Muscle of arm (tissue), 1 donor: ENCODE measurements at regions not wholly inside any gene's neighbourhood (a gene's known extent, or its start where the extent isn't known, plus 50 kb on each side); places are given as distances from the start of the nearest gene placed in this dataset.

Experiments
- DNase-seq: peaks from one replicate; pipeline ENCODE4 v3.0.0-alpha.2; 2013

DNA sequence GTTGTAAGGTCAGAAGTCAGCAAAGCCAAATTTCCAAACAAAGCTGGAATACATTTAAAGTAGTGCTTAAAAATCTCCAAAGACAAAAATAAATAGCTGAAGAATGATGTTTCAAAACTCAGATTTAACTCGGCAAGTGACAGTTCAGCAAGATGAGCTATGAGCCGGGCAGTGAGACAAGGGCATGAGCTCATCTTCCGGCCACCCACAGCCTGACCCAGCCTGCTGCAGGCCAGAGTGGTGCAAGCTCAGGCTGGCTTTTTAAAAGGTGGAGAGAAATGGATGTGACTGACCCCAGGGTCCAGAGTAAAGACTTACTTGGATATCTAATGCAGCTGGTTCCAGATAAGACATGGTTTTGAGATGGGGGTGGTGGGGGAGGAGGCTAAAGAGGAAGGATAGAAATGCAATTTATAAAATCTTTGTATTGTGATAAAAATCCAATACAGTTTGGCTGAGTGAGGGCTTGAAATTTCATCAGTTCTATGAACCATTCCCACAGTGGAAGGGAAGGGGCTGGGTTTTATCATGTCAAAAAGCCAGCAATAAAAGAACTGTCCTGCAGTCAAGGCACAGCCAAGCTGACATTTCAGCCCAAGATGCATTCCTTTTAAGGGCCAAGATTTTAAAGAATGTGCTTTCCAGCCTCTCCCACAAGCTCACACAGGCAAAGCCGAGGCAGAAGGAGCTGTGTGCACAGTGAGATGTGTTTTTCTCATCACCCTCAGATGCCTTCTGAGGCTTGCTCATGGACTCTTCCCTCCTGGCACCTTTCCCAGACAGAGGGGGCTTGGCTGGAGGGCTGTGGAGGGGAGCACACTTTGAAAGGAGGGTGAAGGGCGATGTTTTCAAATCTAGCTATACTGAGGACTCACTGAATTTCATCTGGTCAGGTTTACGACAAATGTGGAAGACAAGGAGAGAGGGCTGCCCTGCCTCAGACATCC, 97.9 kb upstream of the KLHL29 start:
- DNase-seq: peak; percentile 90

DNA sequence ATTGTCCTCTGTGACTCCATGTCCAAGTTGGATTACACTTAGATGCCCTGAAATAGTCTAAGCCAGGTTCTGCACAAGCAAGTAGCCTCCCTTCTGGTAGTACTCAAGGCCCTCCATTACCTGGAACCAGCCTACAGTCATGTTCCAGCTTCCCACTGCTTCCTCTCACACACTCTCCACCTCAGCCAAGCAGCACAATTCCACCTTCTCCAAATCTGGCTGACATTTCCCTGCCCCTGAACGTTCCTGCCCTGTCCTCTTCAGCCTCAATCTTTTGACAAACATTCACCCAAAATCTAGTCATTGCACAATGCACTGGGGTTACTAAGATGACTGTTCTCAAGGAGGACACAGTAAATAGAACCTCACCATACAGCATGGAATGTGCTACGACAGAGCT, 95.3 kb upstream of the KLHL29 start:
- no peak for DNase-seq

DNA sequence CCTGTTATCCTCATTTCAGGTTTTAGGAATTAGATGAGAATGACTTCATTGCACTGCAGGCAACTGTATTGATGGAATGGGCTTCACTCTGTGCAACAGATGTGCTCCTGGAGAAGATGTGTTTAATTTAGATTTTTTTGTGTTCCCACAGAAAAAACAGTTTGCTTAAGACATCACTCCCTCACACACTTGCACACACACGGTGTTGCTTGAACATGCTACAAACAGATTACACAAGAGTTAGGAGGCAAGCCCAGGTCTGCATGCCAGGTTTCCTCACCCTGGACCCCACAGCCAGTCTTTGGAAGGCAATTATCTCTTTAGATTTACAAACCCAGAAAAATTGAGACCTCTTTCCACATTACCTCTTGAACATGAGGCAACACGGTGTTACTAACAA, 93.7 kb upstream of the KLHL29 start:
- DNase-seq: no peak

DNA sequence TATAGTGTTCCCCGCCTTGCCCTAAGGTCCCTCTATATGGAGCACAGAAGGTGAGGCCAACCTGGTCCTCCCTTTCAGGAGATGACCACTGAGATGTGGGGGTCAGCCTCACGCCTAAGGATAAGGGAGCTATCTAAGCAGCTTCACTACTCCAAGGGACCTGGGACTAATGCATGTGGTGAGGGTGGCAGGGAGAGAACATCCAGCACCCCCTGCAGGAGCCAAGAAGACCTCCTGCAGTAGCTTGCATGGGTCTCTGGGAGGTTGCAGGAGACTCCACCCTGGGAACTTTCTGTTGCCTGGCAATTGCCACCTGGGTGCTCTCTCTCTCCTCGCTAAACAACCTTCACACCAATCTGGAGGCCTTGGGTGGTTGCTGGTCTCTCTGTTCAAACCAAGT, 93.0 kb upstream of the KLHL29 start:
- DNase-seq: no peak

DNA sequence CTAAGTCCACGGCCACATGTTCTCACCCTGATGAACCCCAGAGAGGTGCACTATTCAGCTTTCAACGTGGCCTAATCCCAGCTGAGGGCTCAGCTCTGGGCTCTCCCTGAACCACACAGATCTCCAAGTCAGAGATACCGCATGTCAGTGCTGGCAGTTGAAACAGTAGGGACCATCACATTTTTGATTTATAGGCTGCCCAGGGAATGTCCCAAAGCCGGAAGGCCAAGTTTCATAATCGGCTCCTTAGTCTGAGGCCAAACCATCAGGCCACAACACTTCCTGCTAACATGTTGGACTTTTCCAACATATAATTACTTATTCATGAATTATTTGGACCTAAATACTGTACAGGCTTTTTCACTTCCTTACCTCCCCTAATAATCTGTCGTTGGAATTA, 91.9 kb upstream of the KLHL29 start:
- no peak for DNase-seq

DNA sequence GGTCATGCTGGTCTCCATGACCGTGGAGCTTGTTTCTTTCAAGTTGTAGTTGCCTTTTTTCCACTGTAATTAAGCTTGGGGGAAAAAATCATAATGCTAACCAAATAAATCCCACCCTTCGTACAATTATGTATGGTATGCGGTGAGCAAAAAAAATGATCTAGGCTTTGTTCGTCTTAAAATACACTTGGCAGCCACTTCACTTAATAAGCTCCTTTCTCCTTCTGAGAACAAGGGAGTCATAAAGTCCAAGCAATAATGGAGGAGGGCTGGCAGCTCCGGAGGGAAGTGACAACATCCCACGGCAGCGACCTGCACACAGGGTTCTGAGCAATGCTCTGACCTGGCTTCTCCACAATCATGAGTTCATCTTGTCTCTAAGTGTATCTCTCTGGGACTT, 91.2 kb upstream of the KLHL29 start:
- no peak for DNase-seq

DNA sequence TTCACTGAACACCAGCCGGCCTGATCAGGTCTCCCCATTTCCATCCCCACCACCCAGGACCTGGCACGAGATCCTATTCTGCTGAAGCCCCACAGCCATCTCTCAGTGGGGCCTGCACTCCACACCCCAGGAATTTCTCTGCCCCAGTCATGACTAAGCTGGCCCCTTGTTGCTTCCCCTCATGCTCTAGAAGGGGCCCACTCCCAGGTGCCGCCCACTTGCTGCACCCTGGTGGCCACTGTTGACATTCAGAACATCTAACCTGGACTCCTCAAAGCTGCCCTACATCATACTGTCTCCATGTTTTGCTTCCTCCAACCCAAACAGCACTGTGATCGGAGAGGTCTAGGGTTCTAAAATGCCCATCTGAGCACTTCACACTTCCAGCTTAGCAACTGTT, 90.7 kb upstream of the KLHL29 start:
- DNase-seq: no peak

DNA sequence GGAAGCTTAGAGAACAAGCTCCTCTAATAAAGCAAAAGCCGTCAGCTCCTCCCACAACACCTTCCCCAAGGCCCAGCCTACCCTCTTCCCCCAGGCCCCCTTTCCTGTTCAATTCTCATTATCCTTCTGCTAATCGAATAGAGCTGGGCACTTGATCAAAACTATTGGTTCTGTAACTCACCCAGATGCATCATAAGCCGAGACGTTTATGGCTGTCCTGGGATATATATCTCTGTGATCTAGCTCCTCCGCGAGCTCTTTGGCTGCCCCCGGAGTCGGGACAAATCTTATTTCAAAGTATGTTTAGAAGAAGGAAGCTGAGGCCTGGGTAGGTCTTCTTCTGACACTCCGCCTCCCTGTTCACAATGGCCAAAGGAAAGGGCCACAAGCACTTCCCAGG, 88.3 kb upstream of the KLHL29 start:
- DNase-seq: no peak

DNA sequence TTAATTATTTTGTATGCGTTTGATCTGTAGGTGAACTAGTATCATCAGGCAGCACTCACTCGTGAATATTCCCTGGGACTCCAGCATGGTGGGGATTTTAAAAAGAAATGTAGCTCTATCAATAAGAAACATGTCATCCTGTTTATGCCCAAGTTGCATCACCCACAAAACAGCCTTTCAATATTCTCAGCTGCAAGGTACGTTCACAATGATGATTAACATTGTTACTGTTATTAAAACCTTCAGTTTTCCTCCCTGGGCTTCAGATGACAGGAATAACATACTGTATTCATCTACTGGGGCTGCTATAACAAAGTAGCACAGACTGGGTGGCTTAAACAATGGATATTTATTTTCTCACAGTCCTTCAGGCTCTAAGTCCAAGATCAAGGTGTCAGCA, 87.9 kb upstream of the KLHL29 start:
- no peak for DNase-seq

DNA sequence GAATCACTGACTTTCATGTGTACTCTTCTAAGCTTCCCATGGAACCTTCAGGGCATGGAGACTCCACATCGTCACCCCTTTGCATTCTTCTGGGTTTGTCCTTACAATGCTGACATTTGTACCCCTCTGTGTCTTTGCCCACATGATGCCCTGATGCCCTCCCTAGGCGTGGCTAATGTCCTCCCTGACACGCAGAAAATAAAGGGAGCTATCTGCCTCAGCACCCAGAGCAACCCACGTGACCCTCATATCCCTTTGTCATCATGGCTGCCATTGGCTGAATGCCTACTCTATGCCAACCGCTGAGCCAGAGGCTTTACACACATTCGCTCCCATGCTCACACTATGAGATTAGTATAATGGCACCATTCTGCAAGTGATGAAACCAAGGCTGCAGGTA, 86.4 kb upstream of the KLHL29 start:
- no peak for DNase-seq

DNA sequence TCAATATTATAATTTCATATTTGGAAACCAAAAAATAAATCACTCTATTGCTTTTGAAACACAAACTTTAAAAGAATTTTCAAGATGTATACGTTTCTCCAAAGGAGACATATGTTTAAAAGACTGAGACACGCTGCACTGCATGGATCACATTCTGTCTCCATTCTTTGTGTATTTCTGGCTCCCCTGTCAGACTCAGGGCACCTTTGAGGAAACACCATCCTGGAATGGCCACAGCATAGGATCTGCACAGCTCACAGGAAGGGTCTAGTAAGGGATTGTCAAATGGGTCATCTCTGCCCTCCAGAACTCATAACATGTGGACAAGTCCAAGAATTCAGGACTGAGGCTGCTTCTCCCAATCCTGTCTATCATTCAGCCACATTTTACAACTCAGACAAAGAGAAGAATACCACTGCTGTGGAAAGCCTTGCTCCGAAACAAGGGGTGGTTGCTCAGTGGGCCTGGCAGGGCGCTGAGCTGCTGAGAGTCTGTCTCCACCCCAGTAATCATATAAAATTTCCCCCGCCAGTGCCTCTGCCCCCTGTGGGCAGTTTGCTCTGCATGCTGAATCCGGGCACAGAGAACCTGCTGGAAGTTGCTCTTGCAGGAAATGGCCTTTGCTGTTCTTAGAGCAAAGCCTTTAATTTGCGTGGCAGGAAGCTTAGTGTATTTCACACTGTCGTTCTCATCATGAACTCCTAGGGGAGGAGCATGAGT, 85.3 kb upstream of the KLHL29 start:
- no peak for DNase-seq

DNA sequence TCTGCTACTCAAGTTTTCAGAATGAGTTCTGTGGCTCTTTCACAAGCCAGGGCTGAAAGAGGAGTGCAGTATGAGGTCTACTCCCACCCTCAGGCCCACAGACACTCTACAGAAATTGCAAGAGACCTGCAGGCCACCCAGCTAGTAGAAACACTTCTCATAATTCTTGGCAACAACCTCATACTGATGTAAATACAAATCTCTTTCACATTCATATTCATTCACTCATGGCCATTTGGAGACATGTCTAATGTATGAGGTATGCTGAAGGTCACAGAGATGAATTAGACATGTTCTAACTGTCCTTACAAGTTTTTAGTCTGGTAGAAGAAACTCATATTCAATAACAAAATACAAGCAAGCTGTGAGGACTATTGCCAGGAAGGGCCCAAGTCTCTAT, 83.8 kb upstream of the KLHL29 start:
- no peak for DNase-seq

DNA sequence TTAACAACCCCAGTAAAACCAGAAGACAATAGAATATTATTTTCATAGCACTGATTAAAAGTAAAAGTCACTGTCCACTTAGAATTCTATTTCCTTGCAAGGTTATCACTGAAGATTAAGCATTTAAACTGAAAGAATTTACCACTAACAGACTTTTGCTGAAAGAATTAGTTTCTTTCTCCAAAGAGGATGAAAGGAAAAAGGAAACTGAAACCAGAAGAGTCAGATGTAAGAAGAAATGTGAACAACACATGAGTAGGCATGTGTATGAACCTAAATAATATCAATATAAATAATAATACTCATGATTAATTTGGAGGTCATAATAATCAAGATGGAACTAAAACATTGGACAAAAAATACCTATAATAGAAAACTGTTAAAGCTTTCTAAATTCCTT, 82.4 kb upstream of the KLHL29 start:
- DNase-seq: no peak

DNA sequence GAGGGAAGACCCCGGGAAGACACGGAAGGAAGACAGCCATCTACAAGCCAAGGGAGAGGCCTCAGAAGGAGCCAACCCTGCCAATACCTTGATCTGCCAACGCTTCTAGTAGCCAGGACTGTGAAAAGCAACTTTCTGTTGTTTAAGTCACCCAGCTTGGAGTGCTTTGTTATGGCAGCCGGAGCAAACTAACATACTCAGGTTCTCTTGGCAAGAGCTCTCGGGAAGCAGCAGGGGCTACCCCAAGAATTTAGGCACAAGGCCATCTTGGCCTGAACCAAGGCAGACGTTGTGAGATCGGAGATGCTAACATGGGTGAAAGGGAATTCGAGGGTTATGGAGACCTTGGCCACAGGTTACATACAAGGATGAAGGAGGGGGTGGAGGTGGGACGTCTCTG, 78.6 kb upstream of the KLHL29 start:
- no peak for DNase-seq

DNA sequence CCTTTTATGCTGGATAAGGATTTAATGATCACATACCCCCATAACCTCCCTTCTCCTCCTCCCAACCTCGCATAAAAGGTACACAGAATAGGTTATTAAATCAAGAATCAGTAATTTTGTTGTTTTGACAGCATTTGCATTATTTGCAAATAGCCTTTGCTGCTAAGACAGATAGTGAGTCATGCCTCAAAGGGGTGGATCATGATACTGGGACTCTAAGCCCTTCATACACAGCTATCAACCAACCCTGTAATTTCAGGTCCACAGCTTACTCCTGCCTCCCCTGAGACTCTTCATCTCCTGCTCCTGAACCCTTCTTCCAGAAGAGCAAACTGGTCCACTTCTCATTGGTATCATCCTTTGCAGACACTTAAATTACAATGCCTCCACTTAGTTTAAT, 73.8 kb upstream of the KLHL29 start:
- DNase-seq: no peak

DNA sequence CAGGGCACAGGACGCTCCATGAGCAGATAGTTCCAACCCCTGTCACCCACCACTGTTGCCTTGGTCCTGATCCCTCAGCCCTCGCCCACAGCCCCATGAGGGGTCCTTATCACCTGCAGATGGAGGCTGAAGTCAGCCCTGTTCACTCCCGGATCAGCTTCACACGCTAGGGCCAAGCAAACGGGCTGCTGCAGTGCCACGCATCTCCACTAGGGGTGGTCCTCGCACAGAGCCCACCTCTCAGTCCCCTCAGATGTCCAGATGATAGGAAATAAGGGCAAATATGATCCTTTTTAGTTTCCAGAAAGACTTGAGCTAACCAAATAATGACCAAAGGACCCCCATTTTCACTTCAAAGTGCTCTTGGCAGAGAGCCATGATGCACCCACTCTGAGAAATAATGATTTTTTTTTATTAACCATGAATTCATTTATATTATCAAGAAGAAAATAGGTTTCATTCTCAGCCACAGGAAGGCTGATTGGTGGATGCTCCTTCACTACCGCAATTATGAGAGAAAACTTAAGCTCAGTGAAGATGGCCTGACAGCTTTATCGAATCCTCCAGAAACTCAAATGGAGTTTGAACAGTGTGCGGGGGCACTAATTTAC, 71.9 kb upstream of the KLHL29 start:
- no peak for DNase-seq

DNA sequence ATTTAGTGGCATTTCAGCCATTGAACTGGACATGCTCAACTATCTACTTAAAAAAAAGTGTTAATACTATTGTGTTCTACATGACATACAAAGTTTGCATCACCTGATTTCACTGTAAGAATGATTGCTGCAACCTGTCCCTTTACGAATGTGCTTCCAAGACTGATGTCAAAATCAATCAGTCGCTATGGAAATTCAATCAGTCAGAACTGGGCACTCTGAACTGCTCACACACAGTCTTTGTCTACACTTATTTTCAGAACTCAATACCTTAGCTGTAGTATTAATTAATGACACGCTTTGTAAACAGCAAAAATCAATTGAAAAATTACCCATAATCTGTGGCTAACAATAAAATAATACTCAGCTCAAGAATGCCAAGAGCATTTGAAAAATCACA, 70.3 kb upstream of the KLHL29 start:
- DNase-seq: no peak

DNA sequence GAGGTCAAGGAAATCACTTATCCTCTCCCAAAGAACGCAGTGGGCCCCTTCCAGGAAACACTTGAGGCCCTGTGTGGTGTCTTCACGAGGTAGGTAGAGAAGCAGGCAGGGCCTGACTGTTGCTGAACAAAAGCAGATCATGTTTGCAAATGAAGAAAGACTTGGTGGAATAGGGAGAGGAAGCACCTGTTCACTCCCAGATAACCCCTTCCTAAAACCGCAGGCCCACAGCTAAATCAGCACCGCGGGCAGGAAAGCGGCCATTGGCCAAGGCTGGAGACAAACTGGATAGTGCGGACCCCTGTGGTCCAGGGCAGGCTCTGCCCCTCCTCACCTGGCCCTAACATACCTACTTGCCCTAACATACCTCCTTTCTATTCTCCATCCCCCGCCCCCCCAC, 64.9 kb upstream of the KLHL29 start:
- no peak for DNase-seq

DNA sequence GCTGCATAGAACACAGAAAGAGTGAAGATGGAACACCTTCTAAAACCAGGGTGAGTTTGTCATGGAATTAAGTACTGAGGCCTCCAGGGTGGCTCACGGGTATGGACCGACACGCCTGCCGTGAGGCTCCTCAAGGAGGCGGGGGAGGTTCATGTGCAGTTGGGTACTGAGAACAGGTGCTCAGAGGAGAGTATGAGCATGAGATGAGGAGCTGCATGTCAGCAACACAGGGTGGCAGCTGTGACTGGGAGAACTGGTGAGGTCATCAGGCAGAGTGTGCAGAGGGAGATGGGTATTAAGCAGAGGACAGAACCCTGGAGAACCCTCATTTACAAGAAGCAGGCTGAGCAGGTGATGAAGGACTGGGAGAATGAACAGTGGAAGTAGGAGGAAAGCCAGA, 63.2 kb upstream of the KLHL29 start:
- no peak for DNase-seq

DNA sequence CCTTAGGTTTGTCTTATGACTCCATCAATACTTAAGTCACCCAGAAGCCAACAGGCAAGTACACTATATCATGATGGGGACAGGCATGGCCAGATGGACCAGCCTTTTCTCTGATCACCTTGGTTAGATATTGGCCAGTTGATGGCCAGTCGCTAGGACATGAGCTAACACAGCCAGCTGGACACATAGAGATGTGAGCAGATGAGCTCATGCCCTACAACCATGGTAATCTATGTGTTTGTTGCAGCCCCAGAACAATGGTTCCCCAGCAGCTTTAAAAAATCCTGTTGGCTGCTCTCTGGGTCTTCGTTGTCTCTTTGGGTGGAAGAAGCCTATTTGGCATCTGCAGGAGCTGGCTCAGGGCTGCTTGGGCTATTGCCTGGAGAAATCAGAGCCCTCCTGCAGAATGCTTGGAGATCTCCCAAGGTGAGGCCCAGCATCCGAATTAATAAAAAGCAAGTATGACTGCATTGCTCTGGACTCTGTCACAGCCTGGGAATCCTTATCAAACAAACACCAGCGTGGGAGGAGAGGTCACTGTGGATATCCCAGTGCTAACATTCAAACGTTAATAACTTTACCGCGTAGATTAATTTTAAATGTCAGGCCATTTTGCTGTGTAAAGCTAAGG, 62.3 kb upstream of the KLHL29 start:
- DNase-seq: peak; percentile 40

DNA sequence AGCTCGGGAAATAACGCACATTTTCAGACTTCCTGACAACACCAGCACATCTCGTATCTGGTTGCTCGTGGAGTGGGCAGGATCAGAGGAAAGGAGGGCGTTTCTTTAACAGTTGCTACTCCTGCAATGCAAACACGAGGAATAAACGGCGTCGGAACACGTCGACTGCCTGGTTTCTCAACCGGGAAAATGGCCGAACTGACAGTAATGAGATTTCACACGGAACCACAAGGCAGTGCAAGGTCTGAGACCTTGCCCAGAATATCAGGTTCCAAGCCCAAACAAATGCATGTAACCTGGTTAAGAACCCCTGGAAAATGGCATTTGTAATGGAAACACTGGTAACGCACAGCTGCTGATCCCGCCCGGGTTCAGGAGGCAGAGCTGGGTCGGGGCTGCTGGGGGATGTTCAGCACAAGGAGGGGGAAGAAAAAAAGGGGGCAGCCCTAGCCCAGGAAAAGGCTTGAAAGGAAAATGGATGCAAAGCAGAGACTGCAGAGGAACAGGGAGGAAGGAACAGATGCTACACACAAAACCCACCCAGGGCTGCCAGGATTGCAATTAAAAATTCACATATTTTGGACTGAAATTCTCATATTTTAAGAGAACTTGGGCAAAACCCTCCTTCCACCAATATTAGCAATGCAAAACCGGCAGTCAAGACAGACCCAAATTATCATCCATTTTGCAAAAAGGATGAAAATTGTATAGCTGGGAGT, 61.6 kb upstream of the KLHL29 start:
- peak; percentile 15 for DNase-seq
